ENCODE measurements at regions not wholly inside any gene's neighbourhood (a gene's known extent, or its start where the extent isn't known, plus 50 kb on each side); places are given as distances from the start of the nearest gene placed in this dataset.

DNA sequence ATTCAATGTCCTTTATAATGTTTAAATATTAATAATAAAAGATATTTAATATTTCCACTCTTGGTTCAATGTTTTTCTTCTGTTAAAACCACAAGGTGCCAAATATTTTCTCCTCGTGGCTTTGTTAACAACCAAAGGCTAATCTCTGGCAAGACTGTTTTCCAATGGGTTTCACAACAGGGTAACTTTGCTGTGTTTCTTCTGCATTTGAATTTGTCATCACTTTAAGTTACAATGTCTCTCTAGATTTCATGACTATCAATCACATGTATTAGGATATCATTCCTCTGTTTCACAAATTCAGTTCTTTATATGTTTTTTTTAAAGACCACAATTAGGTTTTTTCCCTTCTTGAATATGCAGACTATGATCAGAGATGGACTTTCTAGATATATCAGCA lies 469.8 kb upstream of the ACVR2A start:
- Histone ChIP-seq H2AFZ (no peak overlapping the region), H3K27ac (no peak overlapping the region), H3K27me3 (ENCODE audit: control insufficient read depth, insufficient read depth, low read length) (no peaks in the 10 kb centered on the region), H3K4me2 (ENCODE audit: low read length) (no peak overlapping the region), H3K4me3 (ENCODE audit: low read depth, low read length) (no peak overlapping the region), H3K79me2 (no peaks in the 10 kb centered on the region), H3K36me3 (ENCODE audit: control insufficient read depth, insufficient read depth, low read length) (no peaks in the 10 kb centered on the region), H3K9ac (no peak overlapping the region), H3K4me1 (no peaks in the 10 kb centered on the region), H3K9me3 (ENCODE audit: control insufficient read depth, low read length) (no peaks in the 10 kb centered on the region)
- TF ChIP-seq, protein P1, sequence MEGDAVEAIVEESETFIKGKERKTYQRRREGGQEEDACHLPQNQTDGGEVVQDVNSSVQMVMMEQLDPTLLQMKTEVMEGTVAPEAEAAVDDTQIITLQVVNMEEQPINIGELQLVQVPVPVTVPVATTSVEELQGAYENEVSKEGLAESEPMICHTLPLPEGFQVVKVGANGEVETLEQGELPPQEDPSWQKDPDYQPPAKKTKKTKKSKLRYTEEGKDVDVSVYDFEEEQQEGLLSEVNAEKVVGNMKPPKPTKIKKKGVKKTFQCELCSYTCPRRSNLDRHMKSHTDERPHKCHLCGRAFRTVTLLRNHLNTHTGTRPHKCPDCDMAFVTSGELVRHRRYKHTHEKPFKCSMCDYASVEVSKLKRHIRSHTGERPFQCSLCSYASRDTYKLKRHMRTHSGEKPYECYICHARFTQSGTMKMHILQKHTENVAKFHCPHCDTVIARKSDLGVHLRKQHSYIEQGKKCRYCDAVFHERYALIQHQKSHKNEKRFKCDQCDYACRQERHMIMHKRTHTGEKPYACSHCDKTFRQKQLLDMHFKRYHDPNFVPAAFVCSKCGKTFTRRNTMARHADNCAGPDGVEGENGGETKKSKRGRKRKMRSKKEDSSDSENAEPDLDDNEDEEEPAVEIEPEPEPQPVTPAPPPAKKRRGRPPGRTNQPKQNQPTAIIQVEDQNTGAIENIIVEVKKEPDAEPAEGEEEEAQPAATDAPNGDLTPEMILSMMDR (IDR thresholded peaks at IDR 0.05) = no peak

GRCh38 chr2:147374423-147374811 lies 470.4 kb upstream of the ACVR2A start:
- TF ChIP-seq, protein P1 (IDR thresholded peaks at IDR 0.05) = no peak
- no peaks in the 10 kb centered on the region for H3K9me3 ChIP-seq (ENCODE audit: control insufficient read depth, low read length)
- no peaks in the 10 kb centered on the region for H3K27me3 ChIP-seq (ENCODE audit: control insufficient read depth, insufficient read depth, low read length)
- no peak overlapping the region for H2AFZ ChIP-seq
- no peak overlapping the region for H3K27ac ChIP-seq
- no peaks in the 10 kb centered on the region for H3K79me2 ChIP-seq
- no peaks in the 10 kb centered on the region for H3K4me1 ChIP-seq
- no peak overlapping the region for H3K9ac ChIP-seq
- H3K4me3 ChIP-seq (ENCODE audit: low read depth, low read length) = no peak overlapping the region
- no peaks in the 10 kb centered on the region for H3K36me3 ChIP-seq (ENCODE audit: control insufficient read depth, insufficient read depth, low read length)
- no peak overlapping the region for H3K4me2 ChIP-seq (ENCODE audit: low read length)

DNA sequence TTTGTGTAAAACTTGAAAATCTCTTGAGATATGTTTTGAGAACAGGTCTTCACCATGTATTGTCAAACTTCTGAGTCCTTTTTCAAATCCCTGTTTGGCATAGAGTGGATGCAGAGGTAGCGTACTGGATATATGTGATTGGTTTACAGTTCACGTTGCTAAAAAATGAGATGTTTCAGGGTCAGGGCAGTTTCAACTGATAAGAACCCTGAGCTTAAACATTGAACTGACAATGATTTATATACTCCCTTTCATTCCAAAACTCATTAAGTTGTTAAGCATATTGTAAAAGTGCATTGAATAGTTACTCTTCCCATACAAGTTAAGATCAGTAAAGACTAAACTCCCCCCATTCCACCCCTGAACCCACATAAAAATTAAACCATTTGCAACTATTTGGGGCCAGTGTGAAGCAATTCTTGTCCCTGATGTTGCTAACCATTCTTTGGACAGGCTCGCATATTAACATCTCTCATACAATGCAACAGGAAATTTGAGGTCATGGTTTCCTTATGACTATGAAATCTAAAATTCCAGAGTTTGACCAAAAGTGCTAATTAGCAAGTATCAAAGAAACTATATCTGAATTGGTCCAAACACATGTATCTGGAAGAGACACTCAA lies 470.9 kb upstream of the ACVR2A start:
- Histone ChIP-seq H3K9me3 (ENCODE audit: control insufficient read depth, low read length) (no peaks in the 10 kb centered on the region), H3K4me1 (no peaks in the 10 kb centered on the region), H3K9ac (no peak overlapping the region), H3K27ac (no peak overlapping the region), H2AFZ (no peak overlapping the region), H3K79me2 (no peaks in the 10 kb centered on the region), H3K36me3 (ENCODE audit: control insufficient read depth, insufficient read depth, low read length) (no peaks in the 10 kb centered on the region), H3K4me3 (ENCODE audit: low read depth, low read length) (no peak overlapping the region), H3K4me2 (ENCODE audit: low read length) (no peak overlapping the region), H3K27me3 (ENCODE audit: control insufficient read depth, insufficient read depth, low read length) (no peaks in the 10 kb centered on the region)
- TF ChIP-seq, protein P1 (IDR thresholded peaks at IDR 0.05) = no peak

DNA sequence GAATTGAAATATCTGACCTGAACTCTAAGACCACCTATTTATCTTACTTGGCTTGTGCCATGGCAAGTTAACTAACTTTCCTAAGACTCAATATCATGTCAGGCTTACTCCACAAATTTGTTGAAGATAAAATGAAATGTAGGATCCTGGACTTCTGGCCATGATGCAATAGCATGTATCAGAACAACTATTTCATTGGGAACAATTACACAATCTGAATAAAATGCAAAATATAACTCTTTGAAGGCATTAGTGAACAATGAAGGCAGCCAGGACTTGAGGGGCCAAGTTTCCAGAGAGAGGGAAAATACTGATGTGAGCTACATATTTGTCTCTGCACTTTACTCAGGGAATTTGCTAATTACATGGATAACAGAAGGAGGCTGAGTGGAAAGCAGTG lies 476.5 kb upstream of the ACVR2A start:
- TF ChIP-seq, protein P1 (IDR thresholded peaks at IDR 0.05) = no peak
- no peaks in the 10 kb centered on the region for H3K79me2 ChIP-seq
- no peaks in the 10 kb centered on the region for H3K4me1 ChIP-seq
- no peak overlapping the region for H3K4me2 ChIP-seq (ENCODE audit: low read length)
- H3K36me3 ChIP-seq (ENCODE audit: control insufficient read depth, insufficient read depth, low read length) = no peaks in the 10 kb centered on the region
- no peaks in the 10 kb centered on the region for H3K27me3 ChIP-seq (ENCODE audit: control insufficient read depth, insufficient read depth, low read length)
- H3K9me3 ChIP-seq (ENCODE audit: control insufficient read depth, low read length) = no peaks in the 10 kb centered on the region
- H3K4me3 ChIP-seq (ENCODE audit: low read depth, low read length) = no peak overlapping the region
- no peak overlapping the region for H3K27ac ChIP-seq
- no peak overlapping the region for H3K9ac ChIP-seq
- H2AFZ ChIP-seq = no peak overlapping the region

- Histone ChIP-seq H3K4me2 (ENCODE audit: low read length) (no peak overlapping the region), H3K9ac (no peak overlapping the region), H2AFZ (no peak overlapping the region), H3K27me3 (ENCODE audit: control insufficient read depth, insufficient read depth, low read length) (no peaks in the 10 kb centered on the region), H3K27ac (no peak overlapping the region), H3K4me3 (ENCODE audit: low read depth, low read length) (no peak overlapping the region), H3K36me3 (ENCODE audit: control insufficient read depth, insufficient read depth, low read length) (no peaks in the 10 kb centered on the region), H3K79me2 (no peaks in the 10 kb centered on the region), H3K9me3 (ENCODE audit: control insufficient read depth, low read length) (no peaks in the 10 kb centered on the region), H3K4me1 (no peaks in the 10 kb centered on the region)
- TF ChIP-seq, protein P1 (IDR thresholded peaks at IDR 0.05) = no peak
Measured at GRCh38 chr2:147366279-147366678, 478.6 kb upstream of the ACVR2A start.

All from parathyroid adenoma (tissue), 2 donors.